Transverse colon (tissue), 4 donors: ENCODE measurements at regions not wholly inside any gene's neighbourhood (a gene's known extent, or its start where the extent isn't known, plus 50 kb on each side); places are given as distances from the start of the nearest gene placed in this dataset.

Experiments
- DNase-seq: peaks from one replicate; pipeline ENCODE4 v3.0.0-alpha.2; 2019
- H3K27ac ChIP-seq, 4 donors: fragments of 200-600 bp; sonication (generic); 2 replicates each; pipeline ENCODE4 v1.5.1; 2016 to 2018; ENCODE audit warnings: inconsistent platforms in 4 of 4
- H3K27me3 ChIP-seq: fragments of 200-600 bp; sonication (generic); 2 replicates; pipeline ENCODE4 v1.5.1; 2017; ENCODE audit warnings: inconsistent platforms
- H3K36me3 ChIP-seq, 4 donors: fragments of 200-600 bp; sonication (generic); 2 replicates each; pipeline ENCODE4 v1.5.1; 2017 to 2019; ENCODE audit warnings: inconsistent platforms in 4 of 4
- H3K4me1 ChIP-seq, 4 donors: fragments of 200-600 bp; sonication (generic); 2 replicates each; pipeline ENCODE4 v1.5.1; 2017 to 2020; ENCODE audit warnings: inconsistent platforms in 4 of 4
- H3K4me3 ChIP-seq, 4 donors: fragments of 200-600 bp; sonication (generic); 1 replicate in 1 of 4; 2 replicates in 3 of 4; pipeline versions ENCODE4 v1.5.1 to v1.6.1; 2017 to 2019; ENCODE audit warnings: inconsistent platforms in 4 of 4
- H3K9me3 ChIP-seq, 2 donors: fragments of 200-600 bp; sonication (generic); 2 replicates each; pipeline ENCODE4 v1.5.1; 2017 to 2019; ENCODE audit warnings: inconsistent platforms in 2 of 2
- EP300 ChIP-seq: sonication (generic); formaldehyde crosslinking; IDR thresholded peaks from one replicate; pipeline ENCODE4 v1.6.1; 2017; ENCODE audit warnings: antibody characterized with exemption, low read depth
- POLR2A ChIP-seq: fragments of 450-650 bp; IDR thresholded peaks from one replicate; pipeline ENCODE4 v1.6.1; 2016; ENCODE audit warnings: antibody characterized with exemption, mild to moderate bottlenecking, moderate library complexity
- POLR2AphosphoS5 ChIP-seq, 3 donors: sonication (generic); formaldehyde crosslinking; IDR thresholded peaks; one replicate each; pipeline ENCODE4 v1.6.1; 2016; ENCODE audit warnings: antibody characterized with exemption in 3 of 3
- WGBS, 2 donors: methylation state at CpG; one replicate each; pipeline ENCODE4 v1.1.5; 2018; ENCODE audit warnings: low coverage in 1 of 2; 5-methylcytosine and 5-hydroxymethylcytosine counted together
- in situ Hi-C, 4 donors: fragments of 200-750 bp; cut with MboI; loops; one replicate each; pipeline versions ENCODE4 v1.15.0 to v1.15.1; 2017; ENCODE audit warnings: low sequenced_read_pairs in 3 of 4, low pct_ligation_motif_present in 1 of 4, low pct_unique_long_range_greater_than_20kb in 1 of 4
- intact Hi-C: fragments of 100-400 bp; cut with DNase I; formaldehyde crosslinking; loops from one replicate; pipeline ENCODE4 v1.15.1; 2023; ENCODE audit warnings: low total_unique reads
- TF ChIP-seq, protein P1 (sequence below), 5 experiments: fragments of 200-600 bp in 3 of 5; fragments of 450-650 bp in 2 of 5; sonication (generic) in 3 of 5; IDR thresholded peaks; 1 replicate in 2 of 5; 2 replicates in 3 of 5; pipeline ENCODE4 v1.5.1; 2016 to 2017; ENCODE audit warnings: antibody characterized with exemption in 5 of 5, inconsistent platforms in 3 of 5, mild to moderate bottlenecking in 2 of 5, moderate library complexity in 1 of 5

DNA sequence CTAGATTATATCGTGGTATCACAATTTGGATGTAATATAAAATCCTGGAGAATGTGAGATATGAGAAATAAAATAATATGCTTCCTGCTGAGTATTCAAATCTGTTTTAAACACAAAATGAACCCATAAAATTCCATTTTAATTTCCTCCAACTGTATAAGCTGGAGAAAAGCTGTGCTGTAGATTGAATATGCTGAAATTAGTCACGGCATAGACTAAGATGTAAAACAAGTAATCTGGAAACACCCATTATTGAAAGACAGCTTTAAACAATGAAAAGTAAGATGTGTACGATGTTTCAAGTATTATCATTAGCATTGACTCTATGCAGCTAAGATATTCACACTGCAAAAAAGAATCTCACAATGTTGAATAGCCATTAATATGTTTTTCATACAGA, 403.4 kb upstream of the BRINP3 start:
- in situ Hi-C loops (no loop called here), intact Hi-C loops (no loop called here)
- H3K27ac ChIP-seq = no peak overlapping the region
- H3K36me3 ChIP-seq = no peaks in the 10 kb centered on the region
- H3K4me3 ChIP-seq = no peak overlapping the region
- 55 to 73% methylated on average over 3 of the region's 3 CpGs for WGBS, 2 donors
- no peaks in the 10 kb centered on the region for H3K9me3 ChIP-seq
- no peak for TF ChIP-seq EP300
- TF ChIP-seq, protein P1, sequence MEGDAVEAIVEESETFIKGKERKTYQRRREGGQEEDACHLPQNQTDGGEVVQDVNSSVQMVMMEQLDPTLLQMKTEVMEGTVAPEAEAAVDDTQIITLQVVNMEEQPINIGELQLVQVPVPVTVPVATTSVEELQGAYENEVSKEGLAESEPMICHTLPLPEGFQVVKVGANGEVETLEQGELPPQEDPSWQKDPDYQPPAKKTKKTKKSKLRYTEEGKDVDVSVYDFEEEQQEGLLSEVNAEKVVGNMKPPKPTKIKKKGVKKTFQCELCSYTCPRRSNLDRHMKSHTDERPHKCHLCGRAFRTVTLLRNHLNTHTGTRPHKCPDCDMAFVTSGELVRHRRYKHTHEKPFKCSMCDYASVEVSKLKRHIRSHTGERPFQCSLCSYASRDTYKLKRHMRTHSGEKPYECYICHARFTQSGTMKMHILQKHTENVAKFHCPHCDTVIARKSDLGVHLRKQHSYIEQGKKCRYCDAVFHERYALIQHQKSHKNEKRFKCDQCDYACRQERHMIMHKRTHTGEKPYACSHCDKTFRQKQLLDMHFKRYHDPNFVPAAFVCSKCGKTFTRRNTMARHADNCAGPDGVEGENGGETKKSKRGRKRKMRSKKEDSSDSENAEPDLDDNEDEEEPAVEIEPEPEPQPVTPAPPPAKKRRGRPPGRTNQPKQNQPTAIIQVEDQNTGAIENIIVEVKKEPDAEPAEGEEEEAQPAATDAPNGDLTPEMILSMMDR (IDR thresholded peaks at IDR 0.05) = no peak
- no peak for TF ChIP-seq POLR2A
- no peak for TF ChIP-seq POLR2AphosphoS5 (IDR thresholded peaks at IDR 0.05)
- H3K27me3 ChIP-seq = no peaks in the 10 kb centered on the region
- H3K4me1 ChIP-seq = no peaks in the 10 kb centered on the region
- no peak for DNase-seq

- H3K27me3 ChIP-seq = no peaks in the 10 kb centered on the region
- H3K27ac ChIP-seq = no peak overlapping the region
- intact Hi-C loops = no loop called here
- no peaks in the 10 kb centered on the region for H3K36me3 ChIP-seq
- 83 to 84% methylated on average over 1 to 2 of the region's 2 CpGs for WGBS, 2 donors
- no peaks in the 10 kb centered on the region for H3K4me1 ChIP-seq
- no peak for DNase-seq
- in situ Hi-C loops = no loop called here
- H3K9me3 ChIP-seq = no peaks in the 10 kb centered on the region
- TF ChIP-seq, protein P1 (IDR thresholded peaks at IDR 0.05) = no peak
- no peak for TF ChIP-seq EP300
- TF ChIP-seq POLR2AphosphoS5 (IDR thresholded peaks at IDR 0.05) = no peak
- no peak for TF ChIP-seq POLR2A
- no peak overlapping the region for H3K4me3 ChIP-seq
Measured at GRCh38 chr1:190897233-190897632, 419.6 kb upstream of the BRINP3 start.

GRCh38 chr1:190904091-190904695, 426.5 kb upstream of the BRINP3 start:
- 70 to 77% methylated on average over 2 of the region's 2 CpGs for WGBS, 2 donors
- Histone ChIP-seq H3K36me3 (no peaks in the 10 kb centered on the region), H3K27me3 (no peaks in the 10 kb centered on the region), H3K4me3 (no peak overlapping the region), H3K27ac (no peak overlapping the region), H3K4me1 (no peaks in the 10 kb centered on the region), H3K9me3 (no peaks in the 10 kb centered on the region)
- in situ Hi-C loops = no loop called here
- no peak for DNase-seq
- TF ChIP-seq, protein P1 (IDR thresholded peaks at IDR 0.05) = no peak
- TF ChIP-seq POLR2A = no peak
- intact Hi-C loops = no loop called here

DNA sequence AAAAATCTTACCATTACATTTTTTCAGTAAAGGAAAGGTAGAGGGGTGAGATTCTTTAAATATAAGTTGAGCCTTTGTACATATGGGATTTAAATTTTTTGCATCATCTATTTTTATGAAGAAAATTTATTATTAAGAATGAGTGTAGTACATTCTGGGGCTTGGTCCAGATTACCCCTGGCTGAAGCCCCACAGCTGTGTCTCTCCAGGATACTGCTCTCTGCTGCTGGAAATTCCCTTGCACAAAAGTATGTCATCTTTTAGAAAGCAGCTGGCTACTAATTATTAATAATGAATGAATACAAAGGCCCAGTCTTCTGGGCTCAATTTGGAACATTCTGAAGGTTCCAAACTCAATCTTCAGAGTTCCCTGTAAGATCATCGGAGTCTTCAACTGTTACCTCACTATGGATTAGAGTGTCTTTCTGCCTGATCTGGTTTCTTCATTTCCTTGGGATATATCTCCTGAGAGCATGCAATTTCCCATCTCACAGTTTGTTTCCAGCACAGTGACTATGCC, 428.6 kb upstream of the BRINP3 start:
- Histone ChIP-seq H3K27ac (no peak overlapping the region), H3K36me3 (no peaks in the 10 kb centered on the region), H3K27me3 (no peaks in the 10 kb centered on the region), H3K9me3 (no peaks in the 10 kb centered on the region), H3K4me3 (no peak overlapping the region), H3K4me1 (no peaks in the 10 kb centered on the region)
- no peak for DNase-seq
- WGBS, 2 donors = 87 to 88% methylated on average over 1 of the region's 1 CpG
- TF ChIP-seq EP300 = no peak
- TF ChIP-seq, protein P1 (IDR thresholded peaks at IDR 0.05) = no peak
- no peak for TF ChIP-seq POLR2A
- TF ChIP-seq POLR2AphosphoS5 (IDR thresholded peaks at IDR 0.05) = no peak
- in situ Hi-C loops (no loop called here), intact Hi-C loops (no loop called here)
